Transverse colon (tissue), 4 donors: ENCODE measurements at regions not wholly inside any gene's neighbourhood (a gene's known extent, or its start where the extent isn't known, plus 50 kb on each side); places are given as distances from the start of the nearest gene placed in this dataset.

Experiments used
- DNase-seq: peaks from one replicate; pipeline ENCODE4 v3.0.0-alpha.2; 2019
- H3K27ac ChIP-seq, 4 donors: fragments of 200-600 bp; sonication (generic); 2 replicates each; pipeline ENCODE4 v1.5.1; 2016 to 2018; ENCODE audit warnings: inconsistent platforms in 4 of 4
- H3K27me3 ChIP-seq: fragments of 200-600 bp; sonication (generic); 2 replicates; pipeline ENCODE4 v1.5.1; 2017; ENCODE audit warnings: inconsistent platforms
- H3K36me3 ChIP-seq, 4 donors: fragments of 200-600 bp; sonication (generic); 2 replicates each; pipeline ENCODE4 v1.5.1; 2017 to 2019; ENCODE audit warnings: inconsistent platforms in 4 of 4
- H3K4me1 ChIP-seq, 4 donors: fragments of 200-600 bp; sonication (generic); 2 replicates each; pipeline ENCODE4 v1.5.1; 2017 to 2020; ENCODE audit warnings: inconsistent platforms in 4 of 4
- H3K4me3 ChIP-seq, 4 donors: fragments of 200-600 bp; sonication (generic); 1 replicate in 1 of 4; 2 replicates in 3 of 4; pipeline versions ENCODE4 v1.5.1 to v1.6.1; 2017 to 2019; ENCODE audit warnings: inconsistent platforms in 4 of 4
- H3K9me3 ChIP-seq, 2 donors: fragments of 200-600 bp; sonication (generic); 2 replicates each; pipeline ENCODE4 v1.5.1; 2017 to 2019; ENCODE audit warnings: inconsistent platforms in 2 of 2
- CTCF ChIP-seq, 5 experiments: fragments of 200-600 bp in 3 of 5; fragments of 450-650 bp in 2 of 5; sonication (generic) in 3 of 5; IDR thresholded peaks; 1 replicate in 2 of 5; 2 replicates in 3 of 5; pipeline ENCODE4 v1.5.1; 2016 to 2017; ENCODE audit warnings: antibody characterized with exemption in 5 of 5, inconsistent platforms in 3 of 5, mild to moderate bottlenecking in 2 of 5, moderate library complexity in 1 of 5
- EP300 ChIP-seq: sonication (generic); formaldehyde crosslinking; IDR thresholded peaks from one replicate; pipeline ENCODE4 v1.6.1; 2017; ENCODE audit warnings: antibody characterized with exemption, low read depth
- POLR2A ChIP-seq: fragments of 450-650 bp; IDR thresholded peaks from one replicate; pipeline ENCODE4 v1.6.1; 2016; ENCODE audit warnings: antibody characterized with exemption, mild to moderate bottlenecking, moderate library complexity
- POLR2AphosphoS5 ChIP-seq, 3 donors: sonication (generic); formaldehyde crosslinking; IDR thresholded peaks; one replicate each; pipeline ENCODE4 v1.6.1; 2016; ENCODE audit warnings: antibody characterized with exemption in 3 of 3
- WGBS, 2 donors: methylation state at CpG; one replicate each; pipeline ENCODE4 v1.1.5; 2018; ENCODE audit warnings: low coverage in 1 of 2; 5-methylcytosine and 5-hydroxymethylcytosine counted together
- in situ Hi-C, 4 donors: fragments of 200-750 bp; cut with MboI; loops; one replicate each; pipeline versions ENCODE4 v1.15.0 to v1.15.1; 2017; ENCODE audit warnings: low sequenced_read_pairs in 3 of 4, low pct_ligation_motif_present in 1 of 4, low pct_unique_long_range_greater_than_20kb in 1 of 4
- intact Hi-C: fragments of 100-400 bp; cut with DNase I; formaldehyde crosslinking; loops from one replicate; pipeline ENCODE4 v1.15.1; 2023; ENCODE audit warnings: low total_unique reads

- Histone ChIP-seq H3K4me1 (peaks cover 0 to 10% (median 4%) of the 10 kb centered on the region in 4 donors), H3K27ac (no peak overlapping the region), H3K27me3 (peaks cover 60% of the 10 kb centered on the region), H3K9me3 (no peaks in the 10 kb centered on the region), H3K36me3 (no peaks in the 10 kb centered on the region), H3K4me3 (no peak overlapping the region)
- in situ Hi-C loops: no loop called here
- intact Hi-C loops: no loop called here
- 50 to 75% methylated on average over 1 of the region's 1 CpG for WGBS, 2 donors
- TF ChIP-seq EP300: no peak
- TF ChIP-seq POLR2A: no peak
- no peak for DNase-seq
Measured at GRCh38 chr6:28646650-28647049, 121.0 kb downstream of the GPX5 start.

GRCh38 chr6:28648035-28648877, 122.6 kb downstream of the GPX5 start:
- Histone ChIP-seq H3K9me3 (no peaks in the 10 kb centered on the region), H3K4me3 (peak overlapping the region in 3 of 4 donors; percentile 1 to 31 (median 8)), H3K27me3 (peaks cover 65% of the 10 kb centered on the region), H3K36me3 (no peaks in the 10 kb centered on the region), H3K27ac (no peak overlapping the region), H3K4me1 (peaks cover 0 to 10% (median 4%) of the 10 kb centered on the region in 4 donors)
- 5 to 7% methylated on average over 25 to 27 of the region's 27 CpGs for WGBS, 2 donors
- in situ Hi-C loops (no loop called here), intact Hi-C loops (no loop called here)
- no peak for DNase-seq
- no peak for TF ChIP-seq EP300
- TF ChIP-seq POLR2AphosphoS5 (IDR thresholded peaks at IDR 0.05): no peak
- no peak for TF ChIP-seq CTCF (IDR thresholded peaks at IDR 0.05)
- TF ChIP-seq POLR2A: no peak

- WGBS, 2 donors: 11 to 19% methylated on average over 8 to 10 of the region's 10 CpGs
- Histone ChIP-seq H3K4me1 (peaks cover 0 to 10% (median 4%) of the 10 kb centered on the region in 4 donors), H3K36me3 (no peaks in the 10 kb centered on the region), H3K4me3 (peak overlapping the region in 3 of 4 donors; percentile 1 to 31 (median 8)), H3K27me3 (peaks cover 63% of the 10 kb centered on the region), H3K9me3 (no peaks in the 10 kb centered on the region), H3K27ac (no peak overlapping the region)
- intact Hi-C loops (no loop called here), in situ Hi-C loops (no loop called here)
- TF ChIP-seq CTCF (IDR thresholded peaks at IDR 0.05) (no peak), POLR2A (no peak), POLR2AphosphoS5 (IDR thresholded peaks at IDR 0.05) (no peak), EP300 (no peak)
- no peak for DNase-seq
Measured at GRCh38 chr6:28648878-28649375, 123.2 kb downstream of the GPX5 start.

GRCh38 chr6:28651161-28651560, 125.5 kb downstream of the GPX5 start:
- Histone ChIP-seq H3K9me3 (no peaks in the 10 kb centered on the region), H3K27ac (no peak overlapping the region), H3K36me3 (no peaks in the 10 kb centered on the region), H3K4me1 (peaks cover 0 to 10% (median 4%) of the 10 kb centered on the region in 4 donors), H3K27me3 (peaks cover 65% of the 10 kb centered on the region), H3K4me3 (no peak overlapping the region)
- TF ChIP-seq POLR2AphosphoS5 (IDR thresholded peaks at IDR 0.05) (no peak), CTCF (IDR thresholded peaks at IDR 0.05) (no peak), POLR2A (no peak), EP300 (no peak)
- in situ Hi-C loops: no loop called here
- DNase-seq: no peak
- intact Hi-C loops: no loop called here
- WGBS, 2 donors: 83 to 85% methylated on average over 5 to 6 of the region's 6 CpGs
